T-helper 17 cell (primary cell): ENCODE measurements at regions not wholly inside any gene's neighbourhood (a gene's known extent, or its start where the extent isn't known, plus 50 kb on each side); places are given as distances from the start of the nearest gene placed in this dataset.
"Not testable (repeated sequence)": the region's sequence is repeated elsewhere in the genome, so short reads cannot be mapped to it uniquely, and the experiment has no call there.

Source experiments
- ATAC-seq: fragments of 150-1000 bp; cut with Tn5 transposase; 2 replicates; pipeline ENCODE4 v1.10.0; 2021; ENCODE audit warnings: mild to moderate bottlenecking, moderate library complexity
- DNase-seq, 3 donors: peaks; one replicate each; pipeline versions ENCODE4 v3.0.0 to v3.0.0-alpha.2; 2020 to 2021
- H3K9me3 ChIP-seq: one replicate; pipeline ENCODE4 v1.7.0; 2013; ENCODE audit warnings: low read length, mild to moderate bottlenecking; ENCODE audit not compliant: control insufficient read depth, poor library complexity, severe bottlenecking
- H3K27ac Mint-ChIP-seq: one replicate; pipeline ENCODE4 v1.8.0; 2022; ENCODE audit warnings: mild to moderate bottlenecking, moderate library complexity, mixed read lengths
- H3K27me3 Mint-ChIP-seq: one replicate; pipeline ENCODE4 v1.8.0; 2022; ENCODE audit warnings: mixed read lengths
- H3K36me3 Mint-ChIP-seq: one replicate; pipeline ENCODE4 v1.8.0; 2022; ENCODE audit warnings: low read depth, mixed read lengths
- H3K4me1 Mint-ChIP-seq: one replicate; pipeline ENCODE4 v1.8.0; 2022; ENCODE audit warnings: mild to moderate bottlenecking, mixed read lengths
- H3K4me3 Mint-ChIP-seq: one replicate; pipeline ENCODE4 v1.8.0; 2022; ENCODE audit warnings: mild to moderate bottlenecking, moderate library complexity, mixed read lengths

- H3K36me3 Mint-ChIP-seq, ATAC-seq, H3K9me3 ChIP-seq, H3K27ac Mint-ChIP-seq, H3K27me3 Mint-ChIP-seq, DNase-seq, H3K4me1 Mint-ChIP-seq: not testable (repeated sequence)
- peak overlapping the region; percentile 19 for H3K4me3 Mint-ChIP-seq
Measured at GRCh38 chrY:14410549-14411030, 113.7 kb upstream of the NLGN4Y start.

- ATAC-seq (no peak), DNase-seq (no peak)
- no peak overlapping the region for H3K27ac Mint-ChIP-seq
- no peaks in the 10 kb centered on the region for H3K36me3 Mint-ChIP-seq
- H3K4me1 Mint-ChIP-seq, result no peaks in the 10 kb centered on the region
- no peak overlapping the region for H3K4me3 Mint-ChIP-seq
- H3K27me3 Mint-ChIP-seq, result no peaks in the 10 kb centered on the region
- no peaks in the 10 kb centered on the region for H3K9me3 ChIP-seq
Measured at GRCh38 chrY:14411334-14411733, 113.0 kb upstream of the NLGN4Y start.

- H3K9me3 ChIP-seq, result no peaks in the 10 kb centered on the region
- DNase-seq, result no peak
- H3K27ac Mint-ChIP-seq, result no peak overlapping the region
- no peaks in the 10 kb centered on the region for H3K4me1 Mint-ChIP-seq
- no peak for ATAC-seq
- no peaks in the 10 kb centered on the region for H3K36me3 Mint-ChIP-seq
- H3K27me3 Mint-ChIP-seq, result no peaks in the 10 kb centered on the region
- H3K4me3 Mint-ChIP-seq, result no peak overlapping the region
Measured at GRCh38 chrY:14436546-14436945, 87.8 kb upstream of the NLGN4Y start.

- Mint-ChIP-seq H3K36me3 (no peaks in the 10 kb centered on the region), H3K27me3 (no peaks in the 10 kb centered on the region)
- ATAC-seq, result no peak
Measured at GRCh38 chrY:14437626-14438025, 86.7 kb upstream of the NLGN4Y start.

DNA sequence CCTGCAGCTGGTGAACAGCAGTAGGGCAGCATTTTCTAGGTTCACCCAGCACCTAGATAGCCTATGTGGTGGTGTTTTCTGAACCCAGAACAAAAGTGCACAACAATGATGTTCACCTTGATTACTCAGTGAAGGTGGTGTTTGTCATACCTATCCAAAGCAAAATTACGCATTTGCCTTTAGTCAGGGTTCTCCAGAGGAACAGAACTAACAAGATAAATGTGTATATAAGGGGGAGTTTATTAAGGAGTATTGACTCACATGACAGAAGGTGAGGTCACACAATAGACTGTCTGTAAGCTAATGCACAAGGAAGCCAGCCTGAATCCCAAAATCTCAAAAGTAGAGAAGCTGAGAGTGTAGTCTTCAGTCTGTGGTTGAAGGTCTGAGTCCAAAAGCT, 85.9 kb upstream of the NLGN4Y start:
- Mint-ChIP-seq H3K36me3 (no peaks in the 10 kb centered on the region), H3K27ac (no peak overlapping the region), H3K4me3 (no peak overlapping the region), H3K27me3 (no peaks in the 10 kb centered on the region), H3K4me1 (no peaks in the 10 kb centered on the region)
- DNase-seq, result no peak
- no peak for ATAC-seq
- H3K9me3 ChIP-seq, result no peaks in the 10 kb centered on the region

More at GRCh38 chrY:14437626-14438025, 86.7 kb upstream of the NLGN4Y start:
- H3K9me3 ChIP-seq, result no peaks in the 10 kb centered on the region
- H3K4me1 Mint-ChIP-seq, result no peaks in the 10 kb centered on the region
- no peak for DNase-seq
- H3K27ac Mint-ChIP-seq, result no peak overlapping the region
- no peak overlapping the region for H3K4me3 Mint-ChIP-seq

- H3K4me3 Mint-ChIP-seq, result no peak overlapping the region
- DNase-seq (no peak), ATAC-seq (no peak)
- no peaks in the 10 kb centered on the region for H3K27me3 Mint-ChIP-seq
- no peak overlapping the region for H3K27ac Mint-ChIP-seq
- no peaks in the 10 kb centered on the region for H3K9me3 ChIP-seq
- H3K36me3 Mint-ChIP-seq, result no peaks in the 10 kb centered on the region
- no peaks in the 10 kb centered on the region for H3K4me1 Mint-ChIP-seq
Measured at GRCh38 chrY:14444550-14444949, 79.8 kb upstream of the NLGN4Y start.

- Mint-ChIP-seq H3K4me1 (peaks cover 2% of the 10 kb centered on the region), H3K27ac (peak overlapping the region; percentile 51), H3K36me3 (no peaks in the 10 kb centered on the region), H3K4me3 (no peak overlapping the region), H3K27me3 (no peaks in the 10 kb centered on the region)
- no peak for ATAC-seq
- H3K9me3 ChIP-seq, result no peaks in the 10 kb centered on the region
- no peak for DNase-seq
Measured at GRCh38 chrY:14468151-14468683, 56.1 kb upstream of the NLGN4Y start.

GRCh38 chrY:14472421-14472820, 51.9 kb upstream of the NLGN4Y start:
- H3K9me3 ChIP-seq, result no peaks in the 10 kb centered on the region
- Mint-ChIP-seq H3K36me3 (no peaks in the 10 kb centered on the region), H3K27me3 (no peaks in the 10 kb centered on the region), H3K4me1 (no peaks in the 10 kb centered on the region), H3K4me3 (no peak overlapping the region), H3K27ac (no peak overlapping the region)
- DNase-seq (no peak), ATAC-seq (no peak)

DNA sequence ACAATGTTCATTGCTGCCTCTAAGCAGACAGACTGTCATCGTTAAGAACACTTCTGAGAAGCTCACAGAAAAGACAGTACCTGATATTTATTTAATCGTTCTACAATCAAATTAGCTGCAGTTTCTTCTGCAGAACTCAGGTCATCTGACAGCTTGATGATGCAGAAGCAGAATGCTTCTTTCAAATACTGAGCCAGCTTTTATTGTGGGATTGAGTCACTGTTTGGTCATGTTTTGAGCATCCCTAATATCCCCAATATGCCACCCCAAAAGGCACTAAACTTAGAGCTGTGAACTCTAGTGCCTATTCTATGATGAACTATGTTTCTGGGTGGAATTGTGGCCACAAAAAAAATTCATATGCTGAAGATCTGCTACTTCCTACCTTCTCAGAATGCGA, 51.0 kb upstream of the NLGN4Y start:
- Mint-ChIP-seq H3K36me3 (no peaks in the 10 kb centered on the region), H3K4me1 (no peaks in the 10 kb centered on the region), H3K4me3 (no peak overlapping the region), H3K27me3 (no peaks in the 10 kb centered on the region), H3K27ac (no peak overlapping the region)
- ATAC-seq (no peak), DNase-seq (no peak)
- H3K9me3 ChIP-seq, result no peaks in the 10 kb centered on the region
